ENCODE measurements at regions not wholly inside any gene's neighbourhood (a gene's known extent, or its start where the extent isn't known, plus 50 kb on each side); places are given as distances from the start of the nearest gene placed in this dataset.

DNA sequence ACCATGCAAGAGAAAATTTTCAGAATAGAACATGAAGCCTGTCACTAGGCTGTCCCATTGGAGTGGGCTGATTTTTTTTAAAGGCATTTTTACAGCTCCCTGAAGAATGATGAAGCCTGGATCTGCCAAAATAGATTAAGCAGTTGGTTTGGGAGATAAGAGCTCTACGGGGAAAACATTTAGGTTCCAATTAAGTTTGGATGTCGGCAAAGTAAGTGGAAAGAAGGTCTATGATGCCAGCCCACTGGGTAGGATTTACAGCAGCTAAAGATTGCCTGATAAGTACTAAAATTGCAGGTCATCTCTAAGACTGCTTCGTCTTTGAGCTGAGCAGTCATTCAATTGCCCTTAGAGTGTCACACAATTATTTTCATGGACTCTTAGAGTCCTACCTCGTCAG is 939.2 kb upstream of the CELF2 start:
- no peaks in the 10 kb centered on the region for H4K20me1 ChIP-seq (ENCODE audit: low read depth, low read length)
- H3K9ac ChIP-seq (ENCODE audit: low read length) = no peak overlapping the region
- no peak overlapping the region for H2AFZ ChIP-seq (ENCODE audit: low read depth, low read length, severe bottlenecking)
- H3K4me3 ChIP-seq (ENCODE audit: insufficient read depth, low read length, poor library complexity, severe bottlenecking) = no peak overlapping the region
- H3K27ac ChIP-seq (ENCODE audit: low read depth, low read length) = no peak overlapping the region
- H3K27me3 ChIP-seq (ENCODE audit: low read length) = no peaks in the 10 kb centered on the region
- no peak overlapping the region for H3K4me2 ChIP-seq (ENCODE audit: low read depth, low read length, poor library complexity, severe bottlenecking)
- no peaks in the 10 kb centered on the region for H3K36me3 ChIP-seq (ENCODE audit: low read length)
- TF ChIP-seq, protein P1, sequence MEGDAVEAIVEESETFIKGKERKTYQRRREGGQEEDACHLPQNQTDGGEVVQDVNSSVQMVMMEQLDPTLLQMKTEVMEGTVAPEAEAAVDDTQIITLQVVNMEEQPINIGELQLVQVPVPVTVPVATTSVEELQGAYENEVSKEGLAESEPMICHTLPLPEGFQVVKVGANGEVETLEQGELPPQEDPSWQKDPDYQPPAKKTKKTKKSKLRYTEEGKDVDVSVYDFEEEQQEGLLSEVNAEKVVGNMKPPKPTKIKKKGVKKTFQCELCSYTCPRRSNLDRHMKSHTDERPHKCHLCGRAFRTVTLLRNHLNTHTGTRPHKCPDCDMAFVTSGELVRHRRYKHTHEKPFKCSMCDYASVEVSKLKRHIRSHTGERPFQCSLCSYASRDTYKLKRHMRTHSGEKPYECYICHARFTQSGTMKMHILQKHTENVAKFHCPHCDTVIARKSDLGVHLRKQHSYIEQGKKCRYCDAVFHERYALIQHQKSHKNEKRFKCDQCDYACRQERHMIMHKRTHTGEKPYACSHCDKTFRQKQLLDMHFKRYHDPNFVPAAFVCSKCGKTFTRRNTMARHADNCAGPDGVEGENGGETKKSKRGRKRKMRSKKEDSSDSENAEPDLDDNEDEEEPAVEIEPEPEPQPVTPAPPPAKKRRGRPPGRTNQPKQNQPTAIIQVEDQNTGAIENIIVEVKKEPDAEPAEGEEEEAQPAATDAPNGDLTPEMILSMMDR (IDR thresholded peaks at IDR 0.05; ENCODE audit: insufficient read depth, low read length, poor library complexity, severe bottlenecking) = no peak
- no peak for TF ChIP-seq EZH2phosphoT487 (conservative IDR thresholded peaks at IDR 0.05; ENCODE audit: low read length)
- H3F3A ChIP-seq (ENCODE audit: insufficient read depth) = no peaks in the 10 kb centered on the region
- no peaks in the 10 kb centered on the region for H3K9me2 ChIP-seq (replicated peaks; ENCODE audit: insufficient read depth, low read length)
- no peaks in the 10 kb centered on the region for H3K79me2 ChIP-seq (ENCODE audit: insufficient read depth, low read length)
- no peaks in the 10 kb centered on the region for H3K9me3 ChIP-seq (ENCODE audit: insufficient read depth, low read length)

DNA sequence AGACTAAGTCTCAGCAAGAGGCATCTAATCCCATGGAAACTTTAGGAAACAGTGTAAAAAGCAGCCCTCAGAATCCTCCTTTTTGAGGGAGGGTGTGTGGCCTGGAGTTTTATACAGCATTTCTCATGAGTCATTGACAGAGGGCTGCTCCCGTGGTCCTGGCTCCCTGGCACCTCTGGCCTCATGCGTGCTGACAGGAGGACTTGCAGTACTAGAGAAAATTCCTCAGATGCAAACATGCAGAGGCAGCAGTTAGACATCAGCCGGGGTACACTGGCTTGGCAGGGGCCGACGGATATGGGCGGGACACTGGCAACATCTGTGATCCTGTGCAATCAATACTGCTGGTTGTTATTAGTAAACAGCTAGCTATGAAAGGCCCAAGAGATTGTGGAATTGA is 925.1 kb upstream of the CELF2 start:
- H3K9me3 ChIP-seq (ENCODE audit: insufficient read depth, low read length) = no peaks in the 10 kb centered on the region
- H2AFZ ChIP-seq (ENCODE audit: low read depth, low read length, severe bottlenecking) = no peak overlapping the region
- H3K27me3 ChIP-seq (ENCODE audit: low read length) = no peaks in the 10 kb centered on the region
- H3K36me3 ChIP-seq (ENCODE audit: low read length) = no peaks in the 10 kb centered on the region
- H3K9me2 ChIP-seq (replicated peaks; ENCODE audit: insufficient read depth, low read length) = no peaks in the 10 kb centered on the region
- H3K79me2 ChIP-seq (ENCODE audit: insufficient read depth, low read length) = no peaks in the 10 kb centered on the region
- no peak overlapping the region for H3K9ac ChIP-seq (ENCODE audit: low read length)
- H4K20me1 ChIP-seq (ENCODE audit: low read depth, low read length) = no peaks in the 10 kb centered on the region
- H3K4me3 ChIP-seq (ENCODE audit: insufficient read depth, low read length, poor library complexity, severe bottlenecking) = no peak overlapping the region
- TF ChIP-seq EZH2phosphoT487 (conservative IDR thresholded peaks at IDR 0.05; ENCODE audit: low read length) = no peak
- TF ChIP-seq, protein P1 (IDR thresholded peaks at IDR 0.05; ENCODE audit: insufficient read depth, low read length, poor library complexity, severe bottlenecking) = no peak
- no peaks in the 10 kb centered on the region for H3F3A ChIP-seq (ENCODE audit: insufficient read depth)
- no peak overlapping the region for H3K27ac ChIP-seq (ENCODE audit: low read depth, low read length)
- no peak overlapping the region for H3K4me2 ChIP-seq (ENCODE audit: low read depth, low read length, poor library complexity, severe bottlenecking)

DNA sequence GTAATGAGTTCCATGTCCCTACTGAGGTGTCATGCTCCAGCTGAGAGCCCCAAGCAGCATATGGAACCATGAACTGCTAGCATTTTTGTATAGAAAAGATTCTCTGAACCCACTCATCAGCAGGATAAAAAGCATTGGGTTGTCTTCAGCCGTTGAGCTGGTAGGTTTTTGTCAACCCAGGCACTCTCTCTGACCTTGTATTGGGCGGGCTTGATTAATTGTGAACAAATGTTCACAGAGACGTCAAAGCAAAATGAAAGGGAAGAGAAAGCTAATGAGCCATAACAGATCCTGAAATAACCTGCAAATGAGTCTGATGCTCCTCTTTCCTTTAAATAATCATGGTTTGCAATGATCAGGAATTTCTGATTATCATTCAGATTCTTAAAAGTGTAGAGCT is 924.7 kb upstream of the CELF2 start:
- Histone ChIP-seq H3K27me3 (ENCODE audit: low read length) (no peaks in the 10 kb centered on the region), H3K36me3 (ENCODE audit: low read length) (no peaks in the 10 kb centered on the region), H3K9me2 (replicated peaks; ENCODE audit: insufficient read depth, low read length) (no peaks in the 10 kb centered on the region), H3K79me2 (ENCODE audit: insufficient read depth, low read length) (no peaks in the 10 kb centered on the region), H3F3A (ENCODE audit: insufficient read depth) (no peaks in the 10 kb centered on the region), H3K4me2 (ENCODE audit: low read depth, low read length, poor library complexity, severe bottlenecking) (no peak overlapping the region), H3K9me3 (ENCODE audit: insufficient read depth, low read length) (no peaks in the 10 kb centered on the region), H3K27ac (ENCODE audit: low read depth, low read length) (no peak overlapping the region), H3K9ac (ENCODE audit: low read length) (no peak overlapping the region), H4K20me1 (ENCODE audit: low read depth, low read length) (no peaks in the 10 kb centered on the region), H2AFZ (ENCODE audit: low read depth, low read length, severe bottlenecking) (no peak overlapping the region), H3K4me3 (ENCODE audit: insufficient read depth, low read length, poor library complexity, severe bottlenecking) (no peak overlapping the region)
- no peak for TF ChIP-seq EZH2phosphoT487 (conservative IDR thresholded peaks at IDR 0.05; ENCODE audit: low read length)
- TF ChIP-seq, protein P1 (IDR thresholded peaks at IDR 0.05; ENCODE audit: insufficient read depth, low read length, poor library complexity, severe bottlenecking) = no peak

DNA sequence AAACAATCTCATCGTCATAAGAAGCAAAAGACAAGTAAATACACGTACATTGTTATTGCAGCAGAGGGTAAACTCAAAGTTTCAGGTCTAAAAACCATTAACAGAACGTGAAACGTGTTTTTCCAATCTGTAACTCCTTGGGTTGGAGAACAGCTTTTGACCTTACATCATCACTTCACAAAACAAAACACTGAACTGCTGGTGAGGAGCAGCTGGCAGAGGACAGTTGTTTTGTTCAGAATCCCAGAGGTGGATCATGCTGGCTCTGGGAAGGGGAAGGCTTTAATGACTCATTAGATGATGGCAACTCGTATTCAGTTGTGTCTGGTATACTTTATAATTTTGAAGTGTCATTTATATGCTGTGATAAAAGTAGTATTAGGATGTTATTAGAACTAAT is 923.0 kb upstream of the CELF2 start:
- no peak overlapping the region for H3K4me2 ChIP-seq (ENCODE audit: low read depth, low read length, poor library complexity, severe bottlenecking)
- H3K27ac ChIP-seq (ENCODE audit: low read depth, low read length) = no peak overlapping the region
- no peak overlapping the region for H3K4me3 ChIP-seq (ENCODE audit: insufficient read depth, low read length, poor library complexity, severe bottlenecking)
- H3K9me2 ChIP-seq (replicated peaks; ENCODE audit: insufficient read depth, low read length) = no peaks in the 10 kb centered on the region
- no peak overlapping the region for H3K9ac ChIP-seq (ENCODE audit: low read length)
- H3K36me3 ChIP-seq (ENCODE audit: low read length) = no peaks in the 10 kb centered on the region
- no peaks in the 10 kb centered on the region for H3F3A ChIP-seq (ENCODE audit: insufficient read depth)
- no peaks in the 10 kb centered on the region for H4K20me1 ChIP-seq (ENCODE audit: low read depth, low read length)
- no peaks in the 10 kb centered on the region for H3K79me2 ChIP-seq (ENCODE audit: insufficient read depth, low read length)
- TF ChIP-seq, protein P1 (IDR thresholded peaks at IDR 0.05; ENCODE audit: insufficient read depth, low read length, poor library complexity, severe bottlenecking) = no peak
- TF ChIP-seq EZH2phosphoT487 (conservative IDR thresholded peaks at IDR 0.05; ENCODE audit: low read length) = no peak
- H2AFZ ChIP-seq (ENCODE audit: low read depth, low read length, severe bottlenecking) = no peak overlapping the region
- no peaks in the 10 kb centered on the region for H3K27me3 ChIP-seq (ENCODE audit: low read length)
- no peaks in the 10 kb centered on the region for H3K9me3 ChIP-seq (ENCODE audit: insufficient read depth, low read length)
